ENCODE measurements at regions not wholly inside any gene's neighbourhood (a gene's known extent, or its start where the extent isn't known, plus 50 kb on each side); places are given as distances from the start of the nearest gene placed in this dataset.

DNA sequence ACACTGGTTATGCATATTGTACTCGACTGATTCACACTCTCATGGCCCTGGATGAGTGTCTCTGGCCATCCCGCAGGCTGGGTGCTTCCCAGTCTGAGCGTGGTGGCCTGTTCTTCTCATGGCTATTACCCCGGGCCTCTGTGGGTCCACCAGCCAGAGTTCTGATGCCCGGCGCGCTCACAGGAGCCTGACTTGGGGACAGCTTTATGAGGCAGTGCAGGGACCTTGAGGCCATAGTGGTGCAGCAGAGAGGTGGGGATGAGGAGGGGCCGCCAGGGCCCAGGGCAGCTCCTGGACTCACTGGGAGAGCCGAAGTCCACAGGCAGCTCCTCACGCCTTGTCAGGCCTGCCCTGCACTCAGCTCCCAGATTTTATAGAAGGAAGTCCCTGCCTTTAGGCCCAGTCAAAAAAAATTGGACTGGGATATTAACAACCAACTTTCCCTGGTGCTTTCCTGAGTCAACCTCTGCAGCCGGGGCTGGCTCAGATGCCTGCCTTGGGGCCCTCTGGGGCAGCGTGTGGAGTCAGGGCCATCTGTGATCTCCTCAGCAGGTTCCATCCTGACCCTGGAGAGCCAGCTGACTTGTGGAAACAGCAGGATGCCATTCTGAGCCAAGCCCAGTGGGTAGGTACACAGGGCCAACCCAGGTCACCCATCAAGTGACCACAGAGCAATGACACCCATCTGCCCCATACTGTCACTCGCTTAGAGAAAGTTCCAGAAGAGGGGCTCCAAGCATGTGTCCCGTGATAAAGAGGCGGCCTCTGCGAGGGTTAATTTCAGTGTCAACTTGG, 89.4 kb upstream of the DIO3 start:
- DNase-seq (ENCODE audit: low read depth): no peak
- no peaks in the 10 kb centered on the region for H3K27me3 ChIP-seq (ENCODE audit: control insufficient read depth, insufficient read depth, low read length)
- TF ChIP-seq, protein P1, sequence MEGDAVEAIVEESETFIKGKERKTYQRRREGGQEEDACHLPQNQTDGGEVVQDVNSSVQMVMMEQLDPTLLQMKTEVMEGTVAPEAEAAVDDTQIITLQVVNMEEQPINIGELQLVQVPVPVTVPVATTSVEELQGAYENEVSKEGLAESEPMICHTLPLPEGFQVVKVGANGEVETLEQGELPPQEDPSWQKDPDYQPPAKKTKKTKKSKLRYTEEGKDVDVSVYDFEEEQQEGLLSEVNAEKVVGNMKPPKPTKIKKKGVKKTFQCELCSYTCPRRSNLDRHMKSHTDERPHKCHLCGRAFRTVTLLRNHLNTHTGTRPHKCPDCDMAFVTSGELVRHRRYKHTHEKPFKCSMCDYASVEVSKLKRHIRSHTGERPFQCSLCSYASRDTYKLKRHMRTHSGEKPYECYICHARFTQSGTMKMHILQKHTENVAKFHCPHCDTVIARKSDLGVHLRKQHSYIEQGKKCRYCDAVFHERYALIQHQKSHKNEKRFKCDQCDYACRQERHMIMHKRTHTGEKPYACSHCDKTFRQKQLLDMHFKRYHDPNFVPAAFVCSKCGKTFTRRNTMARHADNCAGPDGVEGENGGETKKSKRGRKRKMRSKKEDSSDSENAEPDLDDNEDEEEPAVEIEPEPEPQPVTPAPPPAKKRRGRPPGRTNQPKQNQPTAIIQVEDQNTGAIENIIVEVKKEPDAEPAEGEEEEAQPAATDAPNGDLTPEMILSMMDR (IDR thresholded peaks at IDR 0.05; ENCODE audit: insufficient read depth, low read length, severe bottlenecking): no peak
- H3K4me3 ChIP-seq (ENCODE audit: low read depth, low read length): no peak overlapping the region
- no peak for FAIRE-seq
- H3K36me3 ChIP-seq (ENCODE audit: control insufficient read depth, insufficient read depth, low read length): no peaks in the 10 kb centered on the region

DNA sequence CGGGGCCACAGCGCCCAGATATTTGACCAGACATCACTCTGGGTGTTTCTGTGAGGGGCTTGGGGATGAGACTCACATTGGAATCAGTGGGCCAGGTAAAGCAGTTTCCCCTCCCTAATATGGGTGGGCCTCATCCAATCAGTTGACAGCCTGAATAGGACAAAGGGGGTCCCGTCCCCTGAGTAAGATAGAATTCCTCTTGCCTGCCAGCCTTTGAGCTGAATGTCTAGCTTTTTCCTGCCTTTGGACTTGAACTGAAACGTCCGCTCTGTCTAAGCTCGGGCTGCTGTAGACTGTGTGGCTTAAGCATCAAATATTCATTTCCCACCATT, 88.8 kb upstream of the DIO3 start:
- Histone ChIP-seq H3K27me3 (ENCODE audit: control insufficient read depth, insufficient read depth, low read length) (no peaks in the 10 kb centered on the region), H3K36me3 (ENCODE audit: control insufficient read depth, insufficient read depth, low read length) (no peaks in the 10 kb centered on the region), H3K4me3 (ENCODE audit: low read depth, low read length) (no peak overlapping the region)
- TF ChIP-seq, protein P1 (IDR thresholded peaks at IDR 0.05; ENCODE audit: insufficient read depth, low read length, severe bottlenecking): no peak
- no peak for FAIRE-seq
- DNase-seq (ENCODE audit: low read depth): no peak

DNA sequence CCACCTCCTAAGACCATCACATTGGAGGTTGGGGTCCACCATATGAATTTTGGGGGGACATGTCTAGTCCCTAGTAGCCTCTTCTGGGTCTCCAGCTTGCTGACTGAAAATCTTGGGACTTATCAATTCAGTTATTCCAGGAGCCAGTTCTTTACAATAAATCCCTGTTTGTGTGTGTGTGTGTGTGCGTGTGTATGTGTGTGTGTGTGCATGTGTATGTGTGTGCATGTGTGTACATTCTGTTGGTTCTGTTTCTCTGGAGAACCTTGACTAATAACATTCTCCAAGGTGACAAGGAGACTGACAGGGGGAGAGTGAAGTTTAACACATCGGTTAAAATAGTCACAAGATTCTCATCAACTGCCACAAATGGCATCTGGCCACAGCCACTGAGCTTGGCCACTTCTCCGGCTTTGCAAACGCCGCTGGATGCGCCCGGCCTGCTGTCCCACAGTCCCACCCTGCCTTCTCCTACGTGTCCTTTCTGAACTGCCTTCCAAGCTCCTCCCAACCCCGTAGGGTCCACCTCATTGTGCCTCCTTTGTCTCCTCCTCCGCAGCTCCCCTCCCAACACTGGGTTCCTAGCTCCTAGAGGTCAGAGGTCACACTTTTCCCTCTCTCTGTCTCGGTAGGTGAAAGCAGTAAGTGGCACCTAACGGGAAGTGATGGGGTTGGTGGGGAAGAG, 88.1 kb upstream of the DIO3 start:
- Histone ChIP-seq H3K36me3 (ENCODE audit: control insufficient read depth, insufficient read depth, low read length) (no peaks in the 10 kb centered on the region), H3K4me3 (ENCODE audit: low read depth, low read length) (no peak overlapping the region), H3K27me3 (ENCODE audit: control insufficient read depth, insufficient read depth, low read length) (no peaks in the 10 kb centered on the region)
- FAIRE-seq: no peak
- TF ChIP-seq, protein P1 (IDR thresholded peaks at IDR 0.05; ENCODE audit: insufficient read depth, low read length, severe bottlenecking): no peak
- no peak for DNase-seq (ENCODE audit: low read depth)

GRCh38 chr14:101473795-101474562, 87.3 kb upstream of the DIO3 start:
- H3K4me3 ChIP-seq (ENCODE audit: low read depth, low read length): no peak overlapping the region
- no peaks in the 10 kb centered on the region for H3K27me3 ChIP-seq (ENCODE audit: control insufficient read depth, insufficient read depth, low read length)
- TF ChIP-seq, protein P1 (IDR thresholded peaks at IDR 0.05; ENCODE audit: insufficient read depth, low read length, severe bottlenecking): no peak
- no peak for FAIRE-seq
- H3K36me3 ChIP-seq (ENCODE audit: control insufficient read depth, insufficient read depth, low read length): no peaks in the 10 kb centered on the region
- DNase-seq (ENCODE audit: low read depth): no peak

DNA sequence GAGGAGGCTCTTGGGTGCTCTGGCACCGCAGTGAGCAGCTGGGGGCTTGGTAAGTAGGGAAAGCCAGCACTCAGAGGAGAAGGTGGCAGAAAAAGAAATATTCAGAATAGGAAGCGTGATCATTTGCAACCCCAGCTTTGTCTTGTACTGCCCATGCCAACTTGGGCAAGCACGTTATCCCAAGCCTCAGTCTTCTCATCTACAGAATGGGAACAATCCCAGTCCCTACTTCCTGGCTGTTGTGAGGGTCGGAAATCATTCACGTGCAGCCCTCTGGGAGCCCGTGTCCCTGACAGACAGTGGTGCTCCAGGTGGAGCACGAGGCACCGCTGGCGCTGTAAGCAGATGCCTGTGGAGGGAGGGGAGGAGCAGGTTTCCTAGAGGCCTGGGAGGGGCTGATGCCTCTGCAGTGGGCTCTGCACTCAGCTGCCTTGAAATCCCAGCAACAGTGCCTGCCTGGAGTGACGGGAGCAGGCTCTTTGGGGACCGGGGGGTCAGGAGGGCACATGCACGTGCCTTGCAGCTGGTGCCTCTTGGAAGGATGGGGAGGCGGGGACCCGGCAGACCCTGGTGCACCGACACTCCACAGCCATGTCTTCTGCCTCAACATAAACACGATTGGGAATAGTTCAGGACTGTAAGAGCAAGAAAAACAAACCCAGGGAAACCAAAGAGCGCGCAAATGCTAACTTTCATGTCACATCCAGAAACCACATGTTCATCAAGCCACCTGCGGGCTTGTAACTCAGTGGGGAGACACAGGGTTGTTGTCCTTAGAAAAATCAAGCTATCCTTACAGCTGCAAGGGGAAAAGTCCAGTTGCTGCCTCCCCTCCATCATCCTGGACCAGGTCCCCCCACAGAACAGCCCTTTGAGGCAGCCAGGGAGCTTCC, 86.5 kb upstream of the DIO3 start:
- TF ChIP-seq, protein P1 (IDR thresholded peaks at IDR 0.05; ENCODE audit: insufficient read depth, low read length, severe bottlenecking): no peak
- no peak for FAIRE-seq
- no peak for DNase-seq (ENCODE audit: low read depth)
- Histone ChIP-seq H3K4me3 (ENCODE audit: low read depth, low read length) (no peak overlapping the region), H3K36me3 (ENCODE audit: control insufficient read depth, insufficient read depth, low read length) (no peaks in the 10 kb centered on the region), H3K27me3 (ENCODE audit: control insufficient read depth, insufficient read depth, low read length) (no peaks in the 10 kb centered on the region)

Data from bronchial epithelial cell (primary cell).